Common myeloid progenitor, CD34-positive (primary cell): ENCODE measurements at regions not wholly inside any gene's neighbourhood (a gene's known extent, or its start where the extent isn't known, plus 50 kb on each side); places are given as distances from the start of the nearest gene placed in this dataset.

ENCODE experiments used
- CTCF ChIA-PET: fragments of 350-600 bp; sonication (Branson Sonifier 250); formaldehyde crosslinking; loops from one replicate; lab custom pipeline; 2021; ENCODE audit warnings: antibody characterized with exemption; lab: Charles Lee
- POLR2A ChIA-PET: fragments of 350-600 bp; sonication (Branson Sonifier 250); formaldehyde crosslinking; loops from one replicate; lab custom pipeline; 2021; ENCODE audit warnings: antibody characterized with exemption; lab: Charles Lee
- DNase-seq, 3 donors: peaks; one replicate each; pipeline versions ENCODE4 v3.0.0 to v3.0.0-alpha.2; 2013
- H3K27ac ChIP-seq, 2 experiments: 1 replicate in 1 of 2; 2 replicates in 1 of 2; pipeline ENCODE4 v1.7.0; 2013; ENCODE audit warnings: inconsistent platforms in 2 of 2, low read length in 2 of 2, mild to moderate bottlenecking in 2 of 2, low read depth in 1 of 2, moderate library complexity in 1 of 2; ENCODE audit not compliant: severe bottlenecking in 2 of 2, insufficient read depth in 1 of 2, poor library complexity in 1 of 2
- H3K27me3 ChIP-seq, 5 experiments: replicated peaks in 2 of 5; 1 replicate in 3 of 5; 2 replicates in 2 of 5; pipeline versions ENCODE4 v1.6.1 to v1.7.0; 2013; ENCODE audit warnings: low read length in 4 of 5, mild to moderate bottlenecking in 2 of 5, moderate library complexity in 2 of 5, inconsistent platforms in 1 of 5; ENCODE audit not compliant: insufficient read depth in 5 of 5, control insufficient read depth in 4 of 5
- H3K36me3 ChIP-seq, 4 experiments: 1 replicate in 2 of 4; 2 replicates in 2 of 4; pipeline versions ENCODE4 v1.6.1 to v1.7.0; 2013; ENCODE audit warnings: low read length in 3 of 4, control low read depth in 1 of 4, mild to moderate bottlenecking in 1 of 4; ENCODE audit not compliant: control insufficient read depth in 4 of 4, insufficient read depth in 4 of 4
- H3K4me1 ChIP-seq, 4 experiments: 1 replicate in 3 of 4; 2 replicates in 1 of 4; pipeline versions ENCODE4 v1.6.1 to v1.7.1; 2013; ENCODE audit warnings: low read length in 3 of 4, mild to moderate bottlenecking in 3 of 4, control low read depth in 1 of 4, inconsistent platforms in 1 of 4, moderate library complexity in 1 of 4; ENCODE audit not compliant: control insufficient read depth in 4 of 4, insufficient read depth in 4 of 4; ENCODE audit errors: control extremely low read depth in 1 of 4
- H3K4me3 ChIP-seq, 7 experiments: 1 replicate in 4 of 7; 2 replicates in 3 of 7; pipeline versions ENCODE4 v1.5.1 to v1.7.0; 2013; ENCODE audit warnings: mild to moderate bottlenecking in 7 of 7, low read length in 6 of 7, moderate library complexity in 6 of 7, inconsistent platforms in 2 of 7, low read depth in 2 of 7, control low read depth in 1 of 7; ENCODE audit not compliant: insufficient read depth in 4 of 7, control insufficient read depth in 1 of 7; ENCODE audit errors: extremely low read depth in 1 of 7
- H3K9me3 ChIP-seq, 5 experiments: 1 replicate in 4 of 5; 2 replicates in 1 of 5; pipeline versions ENCODE4 v1.6.1 to v1.7.1; 2013; ENCODE audit warnings: low read length in 4 of 5, mild to moderate bottlenecking in 2 of 5, inconsistent platforms in 1 of 5, low read depth in 1 of 5, moderate library complexity in 1 of 5; ENCODE audit not compliant: control insufficient read depth in 4 of 5, insufficient read depth in 2 of 5; ENCODE audit errors: control extremely low read depth in 1 of 5
- WGBS: methylation state at CpG from one replicate; pipeline ENCODE4 v1.1.5; 2013; ENCODE audit not compliant: insufficient coverage; 5-methylcytosine and 5-hydroxymethylcytosine counted together

- no peak overlapping the region for H3K27ac ChIP-seq
- H3K9me3 ChIP-seq: no peaks in the 10 kb centered on the region
- ChIA-PET CTCF (no interaction called here), POLR2A (interaction anchor here (0.6 kb wide), 1 partner anchor 10 kb away, joined by 4 read pairs; no protein-coding TSS in a partner anchor)
- H3K4me3 ChIP-seq: no peak overlapping the region
- no peaks in the 10 kb centered on the region for H3K27me3 ChIP-seq
- H3K36me3 ChIP-seq: no peaks in the 10 kb centered on the region
- DNase-seq: no peak
- whole genome bisulfite sequencing: no CpG with 5 or more reads among the region's 1 CpG
- H3K4me1 ChIP-seq: no peaks in the 10 kb centered on the region
These were observed 56.6 kb upstream of the UGP2 start for GRCh38 chr2:63785096-63785495.

DNA sequence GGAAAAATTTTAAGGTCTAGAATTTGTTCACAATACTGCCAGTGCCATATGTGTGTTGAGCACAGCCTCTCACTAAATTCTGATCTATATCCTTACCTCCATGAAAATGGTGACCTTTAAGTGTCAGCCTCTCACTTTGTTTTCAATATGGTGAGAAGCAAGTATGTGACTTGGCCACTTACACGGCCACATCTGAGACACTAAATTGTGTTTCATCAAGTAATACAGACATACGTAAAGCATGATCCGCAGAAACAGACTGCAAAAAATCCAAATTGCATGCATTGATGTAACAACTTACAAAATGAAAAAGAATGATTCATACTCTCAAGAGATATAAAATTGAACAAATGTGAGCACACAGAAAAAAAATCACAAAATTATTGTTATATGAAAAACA lies 55.2 kb upstream of the UGP2 start:
- Histone ChIP-seq H3K9me3 (no peaks in the 10 kb centered on the region), H3K27me3 (no peaks in the 10 kb centered on the region), H3K4me3 (no peak overlapping the region), H3K27ac (no peak overlapping the region), H3K36me3 (no peaks in the 10 kb centered on the region), H3K4me1 (no peaks in the 10 kb centered on the region)
- POLR2A ChIA-PET: no interaction called here
- WGBS: no CpG with 5 or more reads among the region's 3 CpGs
- CTCF ChIA-PET: no interaction called here
- no peak for DNase-seq

DNA sequence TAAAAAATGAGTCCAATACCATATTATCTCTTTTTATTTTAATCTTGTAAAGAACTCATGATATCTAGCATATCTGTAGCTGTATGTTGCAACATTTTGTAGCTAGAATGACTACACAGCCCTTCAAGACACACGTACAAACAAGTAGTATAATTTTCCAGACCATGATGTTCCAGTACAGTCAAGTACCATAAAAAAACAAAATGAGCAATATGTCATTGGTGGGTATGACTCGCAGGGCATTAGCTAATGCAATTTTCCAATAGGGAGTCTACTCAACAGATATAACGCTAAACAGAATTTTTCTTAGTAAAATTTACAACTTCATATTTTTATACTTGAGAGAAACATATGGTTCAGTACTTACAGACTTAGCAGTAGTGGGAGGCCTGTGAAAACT lies 53.6 kb upstream of the UGP2 start:
- no peaks in the 10 kb centered on the region for H3K27me3 ChIP-seq
- no peaks in the 10 kb centered on the region for H3K36me3 ChIP-seq
- no peaks in the 10 kb centered on the region for H3K9me3 ChIP-seq
- WGBS: no CpG with 5 or more reads among the region's 3 CpGs
- no peaks in the 10 kb centered on the region for H3K4me1 ChIP-seq
- ChIA-PET POLR2A (no interaction called here), CTCF (no interaction called here)
- no peak overlapping the region for H3K27ac ChIP-seq
- no peak overlapping the region for H3K4me3 ChIP-seq
- DNase-seq: no peak

DNA sequence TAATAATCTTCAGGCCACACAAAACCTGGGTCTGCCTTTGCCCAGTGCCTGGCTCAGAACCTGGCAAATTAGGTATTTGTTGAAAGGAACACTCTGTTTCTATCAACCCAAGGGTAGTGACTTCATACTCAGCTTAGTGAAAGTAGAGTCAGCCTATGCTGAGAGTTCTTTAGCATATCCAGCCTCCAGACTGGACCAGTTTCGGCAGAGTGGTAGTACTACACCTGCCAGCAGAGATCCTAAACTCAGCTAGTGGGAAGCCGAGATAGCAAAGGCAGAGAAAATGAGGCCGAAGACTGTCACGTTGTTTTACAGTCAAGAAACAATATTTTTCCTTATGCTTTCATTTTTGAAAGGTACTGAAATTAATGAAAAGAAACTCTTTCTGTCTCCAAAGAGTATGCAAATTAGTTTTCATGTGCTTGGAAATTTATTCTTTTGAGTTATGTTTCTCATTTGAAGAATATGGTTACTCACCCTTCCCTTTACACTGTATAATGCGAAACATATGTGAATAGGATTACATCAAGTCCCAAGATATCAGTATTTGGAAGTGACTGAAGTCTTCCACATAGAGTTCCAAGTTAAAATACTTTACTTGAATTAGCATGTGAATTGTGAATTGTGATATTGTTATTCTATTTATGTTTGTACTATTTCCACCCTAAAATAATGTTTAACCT lies 52.2 kb upstream of the UGP2 start:
- Histone ChIP-seq H3K9me3 (no peaks in the 10 kb centered on the region), H3K36me3 (no peaks in the 10 kb centered on the region), H3K4me3 (no peak overlapping the region), H3K27ac (no peak overlapping the region), H3K27me3 (no peaks in the 10 kb centered on the region), H3K4me1 (no peaks in the 10 kb centered on the region)
- ChIA-PET CTCF (no interaction called here), POLR2A (no interaction called here)
- 83% methylated on average over 1 of the region's 5 CpGs for WGBS
- no peak for DNase-seq

DNA sequence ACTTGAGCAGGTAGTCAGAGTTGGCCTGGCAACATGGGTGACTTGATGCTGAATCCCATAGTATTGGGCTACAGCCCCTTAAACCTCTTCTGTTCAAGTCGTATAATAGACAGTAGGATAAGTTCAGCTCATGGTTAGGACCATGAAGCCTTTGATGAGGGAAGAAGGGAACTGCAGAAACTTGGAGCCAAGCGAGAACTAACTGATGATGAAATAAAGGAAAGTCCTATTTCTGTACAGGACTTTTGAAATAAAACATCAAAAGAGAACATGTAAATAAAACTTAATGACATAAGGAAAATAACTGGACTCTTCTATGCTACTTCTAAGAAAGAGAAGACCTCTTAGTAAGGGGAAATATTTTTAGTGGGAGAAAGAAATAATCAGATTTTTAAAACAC lies 51.2 kb upstream of the UGP2 start:
- no peak for DNase-seq
- Histone ChIP-seq H3K36me3 (no peaks in the 10 kb centered on the region), H3K9me3 (no peaks in the 10 kb centered on the region), H3K27ac (no peak overlapping the region), H3K4me1 (no peaks in the 10 kb centered on the region), H3K4me3 (no peak overlapping the region), H3K27me3 (no peaks in the 10 kb centered on the region)
- WGBS: 100% methylated on average over 1 of the region's 2 CpGs
- ChIA-PET CTCF (no interaction called here), POLR2A (no interaction called here)

- no peaks in the 10 kb centered on the region for H3K4me1 ChIP-seq
- CTCF ChIA-PET: interaction anchor here (1.2 kb wide), 1 partner anchor 70 kb away, joined by 3 read pairs; no protein-coding TSS in a partner anchor
- H3K27me3 ChIP-seq: no peaks in the 10 kb centered on the region
- no peaks in the 10 kb centered on the region for H3K36me3 ChIP-seq
- no CpG with 5 or more reads among the region's 1 CpG for WGBS
- no peak overlapping the region for H3K27ac ChIP-seq
- no peak overlapping the region for H3K4me3 ChIP-seq
- no peaks in the 10 kb centered on the region for H3K9me3 ChIP-seq
- no peak for DNase-seq
- POLR2A ChIA-PET: no interaction called here
These were observed 50.8 kb upstream of the UGP2 start for GRCh38 chr2:63790906-63791305.

GRCh38 chr2:63791387-63791786 lies 50.3 kb upstream of the UGP2 start:
- H3K9me3 ChIP-seq: no peaks in the 10 kb centered on the region
- H3K4me3 ChIP-seq: no peak overlapping the region
- no peaks in the 10 kb centered on the region for H3K4me1 ChIP-seq
- H3K27me3 ChIP-seq: no peaks in the 10 kb centered on the region
- CTCF ChIA-PET: interaction anchor here (1.2 kb wide), 1 partner anchor 70 kb away, joined by 3 read pairs; no protein-coding TSS in a partner anchor
- H3K36me3 ChIP-seq: no peaks in the 10 kb centered on the region
- no peak overlapping the region for H3K27ac ChIP-seq
- WGBS: no CpG with 5 or more reads among the region's 1 CpG
- no peak for DNase-seq
- POLR2A ChIA-PET: no interaction called here
